NCI-H1092 treated with DMSO at 0.1 percent for 48 hours (cell line): ENCODE measurements at regions not wholly inside any gene's neighbourhood (a gene's known extent, or its start where the extent isn't known, plus 50 kb on each side); places are given as distances from the start of the nearest gene placed in this dataset.
"Not testable (repeated sequence)": the region's sequence is repeated elsewhere in the genome, so short reads cannot be mapped to it uniquely, and the experiment has no call there.

Experiments
- DNase-seq: peaks from one replicate; lab custom pipeline; 2025; lab: John Stamatoyannopoulos, UW

- no peak for DNase-seq
Measured at GRCh38 chr10:111266165-111266564, 189.3 kb downstream of the ADRA2A start.

GRCh38 chr10:111267673-111268072, 190.8 kb downstream of the ADRA2A start:
- no peak for DNase-seq

DNA sequence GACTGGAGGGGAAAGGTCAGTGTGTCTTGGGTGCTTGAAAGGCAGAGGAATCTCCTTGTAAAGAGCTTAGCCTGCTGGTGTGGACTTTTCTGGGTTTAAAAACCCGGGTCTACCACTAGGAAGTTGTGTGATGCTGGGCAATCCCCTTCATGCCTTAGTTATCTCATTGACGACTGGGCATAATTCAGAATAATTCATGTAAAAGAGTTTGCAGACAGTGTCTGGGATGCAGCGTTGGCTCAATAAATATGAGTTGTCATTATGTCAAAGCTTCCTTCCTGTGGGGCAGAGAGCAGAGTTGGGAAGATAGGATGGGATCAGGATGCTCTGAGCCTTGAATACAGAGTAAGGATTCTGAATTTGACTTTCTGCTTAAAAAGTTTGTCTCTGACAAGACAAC, 196.4 kb downstream of the ADRA2A start:
- no peak for DNase-seq

DNA sequence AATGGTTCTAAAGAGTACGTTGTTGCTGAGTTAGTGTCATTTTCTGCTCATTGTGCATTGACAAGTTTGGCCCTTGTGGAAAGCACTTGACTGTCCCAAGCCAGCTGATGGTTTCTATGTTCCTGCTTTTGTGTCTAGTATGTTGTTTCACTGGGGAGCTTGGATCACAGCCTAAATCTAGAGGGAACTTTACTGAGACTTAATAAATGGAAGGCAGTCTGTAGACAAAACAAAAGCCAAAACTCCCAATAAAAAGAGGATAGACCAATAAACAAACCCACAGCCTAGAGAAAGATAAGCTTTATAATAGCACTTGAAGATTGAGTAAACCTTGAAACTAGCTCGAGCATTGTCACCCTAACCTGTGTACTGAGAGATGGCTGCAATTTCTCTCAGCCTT, 196.8 kb downstream of the ADRA2A start:
- DNase-seq, result no peak

DNA sequence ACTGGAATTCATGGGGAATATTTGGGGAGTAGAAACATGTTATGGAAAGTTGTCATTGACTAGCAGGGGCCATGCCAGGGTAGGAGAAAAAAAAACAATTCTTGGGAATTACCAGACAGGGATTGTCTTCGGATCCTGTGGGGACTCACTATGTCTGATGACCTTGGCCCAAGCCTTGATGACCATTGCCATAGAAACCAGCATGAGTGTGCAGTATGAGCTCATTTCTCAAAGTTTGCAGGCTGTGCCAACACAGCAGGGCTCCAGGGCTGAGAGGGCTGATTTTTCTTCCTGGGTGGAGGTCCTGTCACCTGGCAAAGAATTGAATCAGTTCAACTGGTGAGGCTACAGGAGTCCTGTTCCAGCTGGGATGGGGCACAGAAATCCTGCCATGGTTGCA, 198.3 kb downstream of the ADRA2A start:
- DNase-seq, result no peak

GRCh38 chr10:111277661-111278060, 200.8 kb downstream of the ADRA2A start:
- DNase-seq, result no peak

- DNase-seq, result no peak
Measured at GRCh38 chr10:111278266-111278665, 201.4 kb downstream of the ADRA2A start.

GRCh38 chr10:111281516-111281915, 204.7 kb downstream of the ADRA2A start:
- no peak for DNase-seq

DNA sequence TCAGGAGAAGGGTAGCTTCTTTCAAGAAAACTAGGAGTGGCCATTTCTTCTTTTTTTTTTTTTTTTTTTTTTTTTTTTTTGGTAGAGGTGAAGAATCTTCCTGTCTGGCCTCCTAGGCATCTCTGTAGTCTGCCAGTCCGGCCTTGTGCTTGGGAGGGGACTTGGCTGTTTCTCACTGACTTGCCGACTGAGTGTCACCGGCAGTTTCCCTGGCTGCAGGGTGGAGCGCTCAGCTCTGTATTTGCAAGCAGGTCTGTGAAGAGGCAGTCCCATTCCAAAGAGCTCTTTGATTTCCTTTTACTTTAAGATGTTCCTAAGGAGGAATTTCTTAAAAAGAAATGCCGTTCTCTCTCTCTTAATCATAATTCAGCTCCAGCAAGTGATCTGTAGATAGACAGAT, 212.6 kb downstream of the ADRA2A start:
- no peak for DNase-seq

DNA sequence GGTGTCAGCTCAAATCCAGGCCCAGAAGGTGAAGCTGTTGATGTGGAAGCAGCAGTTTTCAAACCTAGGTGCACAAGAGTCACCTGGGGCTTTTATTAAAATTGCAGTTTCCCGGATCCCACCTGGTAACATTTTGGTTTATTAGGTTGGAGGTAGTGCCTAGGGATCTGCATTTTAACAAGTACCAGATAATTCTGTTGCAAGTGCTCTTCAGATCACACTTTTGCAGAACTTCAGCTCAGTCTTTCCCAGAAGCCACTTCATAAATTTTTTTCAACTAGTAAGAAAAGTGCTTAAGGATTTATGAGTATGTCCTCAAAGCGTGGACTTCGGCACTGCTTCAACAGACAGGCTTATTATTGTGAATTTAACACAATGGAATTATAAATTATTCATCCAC, 213.8 kb downstream of the ADRA2A start:
- DNase-seq, result no peak

DNA sequence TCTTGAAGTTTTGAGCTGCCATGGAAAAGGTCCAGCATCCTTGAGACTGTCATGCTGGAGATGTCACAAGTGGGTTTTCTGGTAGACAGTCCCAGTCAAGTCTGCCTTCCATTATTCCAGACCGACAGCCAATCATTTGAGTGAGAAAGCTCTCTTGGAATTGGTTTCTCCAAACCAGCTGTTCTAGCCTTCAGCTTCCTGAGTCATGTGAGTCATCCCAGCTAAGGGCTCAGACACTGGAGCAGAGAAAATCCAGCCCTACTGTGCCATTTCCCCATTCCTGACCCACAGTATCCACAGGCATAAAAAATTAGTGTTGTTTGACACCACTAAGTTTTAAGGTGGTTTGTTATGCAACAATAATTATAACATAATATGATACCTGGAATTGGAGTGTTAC, 219.0 kb downstream of the ADRA2A start:
- no peak for DNase-seq

GRCh38 chr10:111297351-111297848, 220.6 kb downstream of the ADRA2A start:
- no peak for DNase-seq

- no peak for DNase-seq
Measured at GRCh38 chr10:111298031-111298430, 221.2 kb downstream of the ADRA2A start.

- DNase-seq, result no peak
Measured at GRCh38 chr10:111299037-111299436, 222.2 kb downstream of the ADRA2A start.

DNA sequence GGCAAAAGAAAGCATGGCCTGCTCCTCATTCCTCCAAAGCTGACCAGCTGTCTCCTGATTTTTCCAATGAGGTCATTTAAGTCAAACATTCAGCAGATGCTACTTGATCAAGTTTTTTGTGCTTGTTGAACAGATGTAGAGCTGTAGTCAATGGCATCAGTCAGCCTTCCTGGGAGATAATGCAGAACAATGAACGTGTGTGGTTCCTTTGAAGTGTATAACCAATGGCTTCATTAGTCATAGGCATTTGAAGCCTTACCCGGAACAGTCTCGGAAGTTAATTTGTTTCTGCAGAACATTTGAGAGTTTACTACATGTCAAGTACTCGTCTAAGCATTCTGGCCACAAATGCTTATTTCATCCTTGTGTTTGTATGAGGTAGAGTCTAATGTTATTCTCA, 227.1 kb downstream of the ADRA2A start:
- DNase-seq, result no peak

- DNase-seq, result no peak
Measured at GRCh38 chr10:111316722-111317212, 239.9 kb downstream of the ADRA2A start.

- no peak for DNase-seq
Measured at GRCh38 chr10:111319866-111320265, 243.0 kb downstream of the ADRA2A start.

DNA sequence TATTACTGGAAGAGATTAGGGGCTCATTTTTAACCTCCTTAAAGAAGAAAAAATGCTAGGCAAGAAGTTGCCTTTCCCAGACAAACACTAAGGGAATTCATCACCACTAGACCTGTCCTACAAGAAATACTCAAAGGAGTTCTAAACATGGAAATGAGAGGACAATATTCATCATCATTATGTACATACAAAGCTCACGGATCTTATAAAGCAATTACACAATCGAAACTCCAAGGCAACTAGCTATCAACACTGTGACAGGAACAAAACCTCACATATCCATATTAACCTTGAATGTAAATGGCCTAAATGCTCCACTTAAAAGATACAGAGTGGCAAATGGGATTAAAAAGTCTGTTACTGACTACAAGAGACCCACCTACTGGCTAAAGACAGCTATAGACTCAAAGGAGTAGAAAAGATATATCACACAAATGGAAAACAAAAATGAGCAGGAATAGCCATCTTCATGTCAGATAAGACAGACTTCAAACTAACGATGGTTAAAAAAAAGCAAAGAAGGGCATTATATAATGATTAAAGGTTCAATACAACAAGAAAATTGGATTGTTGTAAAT, 246.6 kb downstream of the ADRA2A start:
- DNase-seq, result no peak

DNA sequence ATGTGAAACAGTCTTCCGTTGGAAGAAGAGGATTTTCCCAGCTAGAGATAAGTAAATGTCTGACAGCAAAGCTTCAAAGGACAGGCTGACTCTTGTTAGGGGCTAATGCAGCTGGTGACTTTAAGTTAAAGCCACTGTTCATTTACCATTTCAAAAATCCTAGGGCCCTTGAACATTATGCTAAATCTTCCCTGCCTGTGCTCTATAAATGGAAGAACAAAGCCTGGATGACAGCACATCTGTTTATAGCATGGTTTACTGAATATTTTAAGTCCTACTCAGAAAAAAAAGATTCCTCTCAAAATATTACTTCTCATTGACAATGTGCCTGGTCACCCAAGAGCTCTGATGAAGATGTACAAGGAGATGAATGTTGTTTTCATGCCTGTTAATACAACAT, 255.3 kb downstream of the ADRA2A start:
- not testable (repeated sequence) for DNase-seq

GRCh38 chr10:111335826-111336225, 259.0 kb downstream of the ADRA2A start:
- no peak for DNase-seq

- no peak for DNase-seq
Measured at GRCh38 chr10:111338035-111338434, 261.2 kb downstream of the ADRA2A start.

GRCh38 chr10:111338805-111339204, 262.0 kb downstream of the ADRA2A start:
- no peak for DNase-seq

DNA sequence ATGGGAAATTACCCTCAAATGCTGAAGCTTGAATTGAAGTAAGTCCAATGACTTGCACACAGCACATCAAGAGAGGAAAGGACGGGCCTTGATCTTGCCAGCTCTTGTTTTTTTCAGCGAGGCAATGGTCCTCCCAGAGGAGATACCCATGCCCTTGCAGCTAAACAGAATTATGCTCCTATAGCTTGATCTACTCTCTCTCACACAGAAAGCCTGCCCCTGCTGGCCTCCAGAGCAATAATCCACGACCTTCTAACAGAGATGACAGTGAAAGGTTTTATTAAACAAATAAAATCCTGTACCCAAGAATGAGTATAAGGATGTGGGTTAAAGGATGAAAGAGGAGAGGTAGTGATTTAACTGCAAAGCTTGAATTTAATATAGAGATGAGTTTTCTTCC, 268.0 kb downstream of the ADRA2A start:
- no peak for DNase-seq

GRCh38 chr10:111347386-111348013, 270.7 kb downstream of the ADRA2A start:
- no peak for DNase-seq
